Retinal pigment epithelial cell (primary cell): ENCODE measurements at regions not wholly inside any gene's neighbourhood (a gene's known extent, or its start where the extent isn't known, plus 50 kb on each side); places are given as distances from the start of the nearest gene placed in this dataset.

Experiments used
- DNase-seq: peaks from one replicate; pipeline ENCODE4 v3.0.0-alpha.2; 2010; ENCODE audit warnings: low read depth
- H3K4me3 ChIP-seq: 2 replicates; pipeline ENCODE4 v1.5.1; 2011; ENCODE audit warnings: mild to moderate bottlenecking, low read length, control low read depth, moderate library complexity
- TF ChIP-seq, protein P1 (sequence below): conservative IDR thresholded peaks from 2 replicates; pipeline ENCODE4 v1.5.1; 2011; ENCODE audit warnings: low read depth, low read length, control low read depth, inconsistent platforms

DNA sequence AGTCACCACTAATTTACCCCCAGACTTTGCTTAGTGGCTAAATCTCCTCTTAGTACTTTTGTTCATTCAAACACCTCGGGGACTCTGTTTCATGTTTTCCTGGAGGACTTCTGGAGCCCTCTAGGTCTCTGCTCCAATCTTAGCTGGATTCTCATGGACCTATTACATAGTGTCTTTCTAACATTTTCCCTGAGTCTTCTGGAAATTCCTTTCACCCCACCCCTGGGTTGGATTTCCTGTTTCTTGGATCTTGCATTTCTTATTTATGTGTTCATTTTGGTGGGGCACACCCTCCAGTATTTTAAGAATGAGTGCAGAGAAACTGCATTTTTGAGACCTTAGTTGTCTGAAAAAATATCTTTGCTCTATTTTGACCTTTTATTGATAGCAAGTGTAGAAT, 220.1 kb downstream of the BLID start:
- no peak for DNase-seq
- no peak overlapping the region for H3K4me3 ChIP-seq
- TF ChIP-seq, protein P1, sequence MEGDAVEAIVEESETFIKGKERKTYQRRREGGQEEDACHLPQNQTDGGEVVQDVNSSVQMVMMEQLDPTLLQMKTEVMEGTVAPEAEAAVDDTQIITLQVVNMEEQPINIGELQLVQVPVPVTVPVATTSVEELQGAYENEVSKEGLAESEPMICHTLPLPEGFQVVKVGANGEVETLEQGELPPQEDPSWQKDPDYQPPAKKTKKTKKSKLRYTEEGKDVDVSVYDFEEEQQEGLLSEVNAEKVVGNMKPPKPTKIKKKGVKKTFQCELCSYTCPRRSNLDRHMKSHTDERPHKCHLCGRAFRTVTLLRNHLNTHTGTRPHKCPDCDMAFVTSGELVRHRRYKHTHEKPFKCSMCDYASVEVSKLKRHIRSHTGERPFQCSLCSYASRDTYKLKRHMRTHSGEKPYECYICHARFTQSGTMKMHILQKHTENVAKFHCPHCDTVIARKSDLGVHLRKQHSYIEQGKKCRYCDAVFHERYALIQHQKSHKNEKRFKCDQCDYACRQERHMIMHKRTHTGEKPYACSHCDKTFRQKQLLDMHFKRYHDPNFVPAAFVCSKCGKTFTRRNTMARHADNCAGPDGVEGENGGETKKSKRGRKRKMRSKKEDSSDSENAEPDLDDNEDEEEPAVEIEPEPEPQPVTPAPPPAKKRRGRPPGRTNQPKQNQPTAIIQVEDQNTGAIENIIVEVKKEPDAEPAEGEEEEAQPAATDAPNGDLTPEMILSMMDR: no peak

DNA sequence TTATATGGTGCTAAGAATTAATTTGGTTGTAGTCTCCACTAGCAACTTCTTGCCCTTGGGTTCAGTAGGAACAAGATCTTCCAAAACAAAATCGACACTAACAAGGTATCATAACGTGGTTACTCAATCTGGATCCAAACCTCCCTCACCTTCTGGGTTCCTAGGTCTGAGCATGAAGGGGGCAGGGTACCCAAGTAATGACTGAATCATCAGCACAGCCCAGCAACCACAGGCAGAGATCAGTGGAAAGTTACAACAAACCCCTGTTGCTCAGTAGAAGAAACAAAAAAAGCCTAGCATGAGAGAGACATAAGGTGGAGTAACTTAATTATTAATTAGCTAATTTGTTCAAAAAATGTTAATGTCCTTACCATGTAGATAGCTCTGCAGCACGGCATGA, 221.4 kb downstream of the BLID start:
- TF ChIP-seq, protein P1: no peak
- no peak for DNase-seq
- H3K4me3 ChIP-seq: no peak overlapping the region

DNA sequence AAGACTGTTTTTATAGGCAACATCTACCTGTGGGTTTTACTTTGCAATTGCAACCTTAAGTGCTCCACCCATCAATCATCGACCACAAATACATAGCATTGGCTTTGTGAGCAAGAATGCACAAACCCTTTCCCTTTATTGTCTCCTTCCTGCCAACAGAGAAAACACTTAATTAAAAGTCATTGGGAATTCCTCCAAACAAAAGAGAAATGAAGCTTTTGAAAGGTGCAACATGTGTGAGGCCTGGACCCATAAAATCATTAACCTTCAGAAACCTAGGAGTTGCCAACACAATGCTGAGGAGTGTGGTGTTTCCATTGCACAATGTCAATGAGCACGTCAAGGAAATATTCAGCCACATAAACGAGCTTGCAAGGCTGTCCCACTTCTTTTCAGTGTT, 223.2 kb downstream of the BLID start:
- TF ChIP-seq, protein P1: no peak
- DNase-seq: no peak
- no peak overlapping the region for H3K4me3 ChIP-seq

DNA sequence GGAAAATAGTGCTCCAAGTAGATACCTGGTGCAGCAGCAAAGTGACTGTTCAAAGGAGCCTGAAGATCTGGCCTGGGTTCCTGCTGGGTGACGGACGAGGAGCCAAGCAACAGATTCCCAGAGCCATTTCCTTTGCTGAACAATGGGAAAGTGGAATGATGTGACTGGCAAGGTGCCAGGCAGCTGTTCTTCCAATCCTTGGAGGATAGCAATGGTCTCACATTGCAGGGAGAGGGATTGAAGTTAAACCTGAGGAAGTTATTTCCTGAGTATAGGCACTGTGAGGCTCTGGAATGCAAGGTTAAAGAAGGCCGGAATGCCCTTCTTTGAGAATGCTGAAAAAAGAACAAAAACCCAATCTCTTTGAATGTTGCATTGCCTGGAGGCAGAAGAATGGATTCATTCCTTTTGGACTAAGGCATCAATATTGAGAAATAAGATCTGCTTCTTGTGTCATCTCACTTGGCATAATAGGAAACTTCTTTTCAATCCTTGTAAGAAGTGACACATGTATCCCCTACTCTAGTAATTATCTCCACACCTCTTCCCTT, 223.8 kb downstream of the BLID start:
- TF ChIP-seq, protein P1: no peak
- DNase-seq: peak; percentile 48
- no peak overlapping the region for H3K4me3 ChIP-seq

DNA sequence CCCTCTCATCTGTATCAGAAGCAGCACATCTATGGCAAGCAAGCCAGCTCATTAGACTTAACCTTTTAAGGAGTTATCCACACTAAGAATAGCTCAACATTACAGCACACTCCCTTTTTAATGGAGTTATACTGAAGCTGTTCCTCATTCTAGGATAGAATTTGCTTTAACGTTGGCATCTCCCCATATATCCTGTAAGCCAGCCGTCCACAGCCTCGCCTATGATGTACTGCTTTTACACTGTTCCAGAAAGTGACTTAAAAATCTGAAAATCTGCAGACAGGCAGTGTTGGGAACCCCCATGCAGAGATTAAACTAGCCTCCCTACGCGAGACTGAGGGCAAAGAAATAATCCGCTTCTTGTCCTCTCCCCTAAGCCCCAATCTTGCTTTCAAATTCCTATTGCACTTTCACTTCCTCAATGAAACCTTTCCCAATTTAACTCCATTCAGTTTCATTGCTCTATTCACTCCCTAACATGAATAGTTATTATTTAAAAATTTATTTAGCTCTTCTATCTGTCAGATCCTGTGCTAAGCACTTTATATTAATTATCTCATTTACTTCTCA, 225.0 kb downstream of the BLID start:
- DNase-seq: no peak
- H3K4me3 ChIP-seq: no peak overlapping the region
- TF ChIP-seq, protein P1: no peak

DNA sequence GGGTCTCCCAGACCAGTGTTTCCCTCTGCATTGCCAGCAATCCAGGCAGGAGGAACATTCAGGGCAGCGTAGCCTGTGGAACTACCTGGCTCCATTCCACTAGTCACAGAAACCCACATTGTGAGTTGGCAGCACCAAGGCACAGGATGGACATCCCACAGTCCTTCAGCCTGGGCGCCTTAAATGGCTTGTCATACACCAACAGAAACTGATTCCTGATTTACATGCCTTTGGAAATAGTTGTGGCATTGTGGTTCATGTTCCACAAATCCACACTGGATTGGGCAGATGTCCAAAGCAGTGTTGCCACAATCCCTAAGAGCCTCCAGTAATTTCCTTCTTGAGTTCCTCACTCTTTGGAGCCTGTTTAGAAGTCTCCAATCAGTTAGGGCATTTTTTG, 225.6 kb downstream of the BLID start:
- DNase-seq: peak; percentile 87
- H3K4me3 ChIP-seq: no peak overlapping the region
- TF ChIP-seq, protein P1: no peak

DNA sequence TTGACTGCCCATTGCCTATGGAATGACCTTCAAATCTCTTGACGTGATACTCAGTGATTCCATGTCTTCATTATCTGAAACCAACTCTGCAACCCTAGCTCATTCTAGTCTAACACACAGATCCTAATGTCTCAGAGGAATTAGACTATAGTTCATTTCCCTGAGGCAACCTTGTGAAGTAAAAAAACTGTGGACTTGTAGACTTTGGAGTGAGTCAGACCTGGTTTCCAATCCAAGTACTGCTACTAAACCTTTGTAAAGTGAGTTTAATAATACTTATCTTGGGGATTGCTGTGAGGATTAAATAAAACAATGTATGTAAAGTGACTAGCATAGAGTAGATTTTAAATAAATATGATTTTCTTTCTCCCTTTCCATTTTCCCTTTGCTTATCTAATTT, 226.1 kb downstream of the BLID start:
- TF ChIP-seq, protein P1: no peak
- no peak overlapping the region for H3K4me3 ChIP-seq
- DNase-seq: peak; percentile 81
